WTC11 (cell line): ENCODE measurements at regions not wholly inside any gene's neighbourhood (a gene's known extent, or its start where the extent isn't known, plus 50 kb on each side); places are given as distances from the start of the nearest gene placed in this dataset.

Experiments used
- ATAC-seq: fragments of 200-7000 bp; cut with Tn5 transposase; 2 replicates; pipeline ENCODE4 v1.10.0; 2021; ENCODE audit warnings: mild to moderate bottlenecking, moderate library complexity
- CTCF ChIA-PET: fragments of 300-600 bp; sonication (Branson Sonifier 250); formaldehyde crosslinking; loops from one replicate; lab custom pipeline; 2021; ENCODE audit warnings: antibody characterized with exemption; lab: Charles Lee
- POLR2A ChIA-PET: fragments of 350-600 bp; sonication (Branson Sonifier 250); formaldehyde crosslinking; loops from one replicate; lab custom pipeline; 2021; ENCODE audit warnings: antibody characterized with exemption; lab: Charles Lee
- DNase-seq: peaks from one replicate; pipeline ENCODE4 v3.0.0; 2021; ENCODE audit warnings: low spot score
- H3K27ac Mint-ChIP-seq: 2 replicates; pipeline ENCODE4 v1.8.0; 2021; ENCODE audit warnings: mixed read lengths
- H3K27me3 Mint-ChIP-seq: 2 replicates; pipeline ENCODE4 v1.8.0; 2021; ENCODE audit warnings: low read depth, mild to moderate bottlenecking, moderate library complexity, mixed read lengths
- H3K36me3 Mint-ChIP-seq: 2 replicates; pipeline ENCODE4 v1.8.0; 2021; ENCODE audit warnings: mixed read lengths
- H3K4me1 Mint-ChIP-seq: 2 replicates; pipeline ENCODE4 v1.8.0; 2022; ENCODE audit warnings: mixed read lengths
- H3K4me3 Mint-ChIP-seq: 2 replicates; pipeline ENCODE4 v1.8.0; 2021; ENCODE audit warnings: mild to moderate bottlenecking, moderate library complexity, mixed read lengths
- H3K9me3 Mint-ChIP-seq: 2 replicates; pipeline ENCODE4 v1.8.0; 2021; ENCODE audit warnings: mixed read lengths
- AR ChIP-seq: fragments of 250-450 bp; sonication (Bioruptor Pico); IDR thresholded peaks from 2 replicates; pipeline ENCODE4 v1.9.0; 2021; ENCODE audit warnings: mild to moderate bottlenecking
- CREB1 ChIP-seq: sonication (generic); formaldehyde crosslinking; IDR thresholded peaks from 2 replicates; pipeline ENCODE4 v1.8.0; 2023; ENCODE audit warnings: mild to moderate bottlenecking, missing genetic modification reagents
- CREM ChIP-seq: sonication (generic); formaldehyde crosslinking; IDR thresholded peaks from 2 replicates; pipeline ENCODE4 v1.8.1; 2022; ENCODE audit warnings: mild to moderate bottlenecking, missing genetic modification reagents, moderate library complexity
- ESRRA ChIP-seq: sonication (generic); formaldehyde crosslinking; IDR thresholded peaks from 2 replicates; pipeline ENCODE4 v1.8.1; 2022; ENCODE audit warnings: mild to moderate bottlenecking, missing genetic modification reagents, borderline replicate concordance
- FOXJ3 ChIP-seq: sonication (generic); formaldehyde crosslinking; IDR thresholded peaks from 2 replicates; pipeline ENCODE4 v1.9.0; 2021; ENCODE audit warnings: missing genetic modification reagents, mild to moderate bottlenecking, borderline replicate concordance
- GTF2I ChIP-seq: fragments of 250-450 bp; sonication (Bioruptor Pico); conservative IDR thresholded peaks from 2 replicates; pipeline ENCODE4 v1.4.0; 2021; ENCODE audit warnings: mild to moderate bottlenecking
- HMGXB4 ChIP-seq: sonication (generic); formaldehyde crosslinking; IDR thresholded peaks from 2 replicates; pipeline ENCODE4 v1.8.1; 2023; ENCODE audit warnings: mild to moderate bottlenecking, moderate library complexity, missing genetic modification reagents
- MYBL2 ChIP-seq: sonication (generic); formaldehyde crosslinking; IDR thresholded peaks from 2 replicates; pipeline ENCODE4 v1.8.1; 2023; ENCODE audit warnings: mild to moderate bottlenecking, moderate library complexity, missing genetic modification reagents
- NR1H2 ChIP-seq: sonication (generic); formaldehyde crosslinking; IDR thresholded peaks from 2 replicates; pipeline ENCODE4 v1.9.0; 2021; ENCODE audit warnings: mild to moderate bottlenecking, moderate library complexity, missing genetic modification reagents
- PREB ChIP-seq: sonication (generic); formaldehyde crosslinking; IDR thresholded peaks from 2 replicates; pipeline ENCODE4 v1.8.1; 2022; ENCODE audit warnings: mild to moderate bottlenecking, missing genetic modification reagents, moderate library complexity, borderline replicate concordance
- PRRX2 ChIP-seq: fragments of 250-450 bp; sonication (Bioruptor Pico); IDR thresholded peaks from 2 replicates; pipeline ENCODE4 v1.8.0; 2021; ENCODE audit warnings: mild to moderate bottlenecking
- RORB ChIP-seq: fragments of 250-450 bp; sonication (Bioruptor Pico); IDR thresholded peaks from 2 replicates; pipeline ENCODE4 v1.9.0; 2021; ENCODE audit warnings: mild to moderate bottlenecking
- SMAD4 ChIP-seq: sonication (generic); formaldehyde crosslinking; IDR thresholded peaks from 2 replicates; pipeline ENCODE4 v1.8.0; 2022; ENCODE audit warnings: mild to moderate bottlenecking, missing genetic modification reagents
- TP53 ChIP-seq: sonication (generic); formaldehyde crosslinking; IDR thresholded peaks from 2 replicates; pipeline ENCODE4 v1.8.1; 2023; ENCODE audit warnings: mild to moderate bottlenecking, missing genetic modification reagents
- ZNF232 ChIP-seq: sonication (generic); formaldehyde crosslinking; IDR thresholded peaks from 2 replicates; pipeline ENCODE4 v1.8.0; 2022; ENCODE audit warnings: mild to moderate bottlenecking, missing genetic modification reagents
- ZNF416 ChIP-seq: fragments of 250-450 bp; sonication (Bioruptor Pico); IDR thresholded peaks from 2 replicates; pipeline ENCODE4 v1.9.0; 2021; ENCODE audit warnings: mild to moderate bottlenecking, inconsistent platforms
- ZNF423 ChIP-seq: fragments of 250-450 bp; sonication (Bioruptor Pico); IDR thresholded peaks from 2 replicates; pipeline ENCODE4 v2.1.2; 2022; ENCODE audit warnings: mild to moderate bottlenecking, moderate library complexity
- ZSCAN18 ChIP-seq: fragments of 250-450 bp; sonication (Bioruptor Pico); IDR thresholded peaks from 2 replicates; pipeline ENCODE4 v2.1.2; 2022; ENCODE audit warnings: mild to moderate bottlenecking, moderate library complexity
- TF ChIP-seq, protein P1 (sequence below): fragments of 250-450 bp; sonication (Bioruptor Pico); IDR thresholded peaks from 2 replicates; pipeline ENCODE4 v1.9.0; 2021; ENCODE audit warnings: mild to moderate bottlenecking
- TF ChIP-seq, protein P2 (sequence below): sonication (generic); formaldehyde crosslinking; IDR thresholded peaks from 2 replicates; pipeline ENCODE4 v1.8.0; 2023; ENCODE audit warnings: mild to moderate bottlenecking, missing genetic modification reagents

DNA sequence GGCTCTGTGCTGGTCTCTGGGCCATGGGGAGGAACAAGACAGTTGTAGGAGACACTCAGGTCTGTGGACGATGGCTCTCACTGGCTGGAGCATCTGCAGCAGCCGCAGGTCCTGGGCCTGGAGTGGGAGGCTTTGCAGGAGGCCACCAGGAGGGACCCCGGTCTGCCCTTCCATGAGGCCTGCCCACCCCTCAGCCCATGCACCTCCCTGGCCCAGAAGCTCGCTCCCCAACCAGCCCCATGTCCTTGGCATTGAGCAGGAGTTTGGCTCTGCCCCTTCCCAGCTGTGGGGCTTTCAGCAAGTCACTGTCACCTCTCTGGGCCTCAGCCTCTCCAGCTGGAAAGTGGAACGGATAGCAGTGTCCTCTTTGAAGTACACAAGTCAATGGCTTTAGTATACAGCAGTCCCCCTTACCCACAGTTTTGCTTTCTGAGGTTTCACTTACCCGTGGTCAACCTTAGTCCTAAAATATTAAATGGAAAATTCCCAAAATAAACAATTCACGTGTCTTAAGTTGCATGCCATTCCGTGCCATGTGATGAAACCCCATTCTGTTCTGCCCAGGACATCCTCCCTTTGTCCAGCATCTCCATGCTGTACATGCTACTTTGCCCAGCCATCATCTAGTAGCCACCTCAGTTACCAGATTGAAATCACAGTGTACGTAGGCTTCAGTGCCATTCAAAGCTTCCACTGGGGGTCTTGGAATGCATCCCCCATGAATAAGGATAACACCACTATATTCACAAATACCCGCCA, 104.0 kb downstream of the CPZ start:
- peaks cover 5% of the 10 kb centered on the region for H3K9me3 Mint-ChIP-seq
- TF ChIP-seq RORB (CRISPR knock-in tag): no peak
- TF ChIP-seq CREB1: no peak
- TF ChIP-seq MYBL2: no peak
- no peak overlapping the region for H3K4me3 Mint-ChIP-seq
- H3K4me1 Mint-ChIP-seq: 0 out of 2 replicates have a peak, but pooled peaks cover 3% of the 10 kb centered on the region
- no peak for ATAC-seq
- H3K36me3 Mint-ChIP-seq: no peaks in the 10 kb centered on the region
- no peak for DNase-seq
- POLR2A ChIA-PET: interaction anchor here (0.5 kb wide), 1 partner anchor 15 kb away, joined by 3 read pairs; no protein-coding TSS in a partner anchor
- H3K27ac Mint-ChIP-seq: no peak overlapping the region
- H3K27me3 Mint-ChIP-seq: no peaks in the 10 kb centered on the region; the same call in 1 of the 2 replicates
- CTCF ChIA-PET: no interaction called here

GRCh38 chr4:8695237-8696219, 103.0 kb downstream of the CPZ start:
- ChIA-PET POLR2A (no interaction called here), CTCF (no interaction called here)
- peaks cover 4% of the 10 kb centered on the region for H3K27me3 Mint-ChIP-seq
- peaks cover 5% of the 10 kb centered on the region for H3K9me3 Mint-ChIP-seq
- H3K36me3 Mint-ChIP-seq: no peaks in the 10 kb centered on the region
- no peak overlapping the region for H3K4me3 Mint-ChIP-seq
- 0 out of 2 replicates have a peak, but pooled peaks cover 3% of the 10 kb centered on the region for H3K4me1 Mint-ChIP-seq
- TF ChIP-seq PRRX2 (CRISPR knock-in tag) (no peak), SMAD4 (CRISPR knock-in tag) (no peak), ESRRA (CRISPR knock-in tag) (no peak), AR (CRISPR knock-in tag) (no peak), ZNF232 (CRISPR knock-in tag) (no peak), HMGXB4 (CRISPR knock-in tag) (no peak), PREB (CRISPR knock-in tag) (no peak), ZSCAN18 (no peak), GTF2I (no peak), NR1H2 (no peak), TP53 (CRISPR knock-in tag) (no peak), FOXJ3 (CRISPR knock-in tag) (no peak), ZNF416 (CRISPR knock-in tag) (no peak), ZNF423 (CRISPR knock-in tag) (no peak), CREM (CRISPR knock-in tag) (no peak)
- TF ChIP-seq, protein P1, sequence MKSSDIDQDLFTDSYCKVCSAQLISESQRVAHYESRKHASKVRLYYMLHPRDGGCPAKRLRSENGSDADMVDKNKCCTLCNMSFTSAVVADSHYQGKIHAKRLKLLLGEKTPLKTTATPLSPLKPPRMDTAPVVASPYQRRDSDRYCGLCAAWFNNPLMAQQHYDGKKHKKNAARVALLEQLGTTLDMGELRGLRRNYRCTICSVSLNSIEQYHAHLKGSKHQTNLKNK: no peak
- TF ChIP-seq, protein P2, sequence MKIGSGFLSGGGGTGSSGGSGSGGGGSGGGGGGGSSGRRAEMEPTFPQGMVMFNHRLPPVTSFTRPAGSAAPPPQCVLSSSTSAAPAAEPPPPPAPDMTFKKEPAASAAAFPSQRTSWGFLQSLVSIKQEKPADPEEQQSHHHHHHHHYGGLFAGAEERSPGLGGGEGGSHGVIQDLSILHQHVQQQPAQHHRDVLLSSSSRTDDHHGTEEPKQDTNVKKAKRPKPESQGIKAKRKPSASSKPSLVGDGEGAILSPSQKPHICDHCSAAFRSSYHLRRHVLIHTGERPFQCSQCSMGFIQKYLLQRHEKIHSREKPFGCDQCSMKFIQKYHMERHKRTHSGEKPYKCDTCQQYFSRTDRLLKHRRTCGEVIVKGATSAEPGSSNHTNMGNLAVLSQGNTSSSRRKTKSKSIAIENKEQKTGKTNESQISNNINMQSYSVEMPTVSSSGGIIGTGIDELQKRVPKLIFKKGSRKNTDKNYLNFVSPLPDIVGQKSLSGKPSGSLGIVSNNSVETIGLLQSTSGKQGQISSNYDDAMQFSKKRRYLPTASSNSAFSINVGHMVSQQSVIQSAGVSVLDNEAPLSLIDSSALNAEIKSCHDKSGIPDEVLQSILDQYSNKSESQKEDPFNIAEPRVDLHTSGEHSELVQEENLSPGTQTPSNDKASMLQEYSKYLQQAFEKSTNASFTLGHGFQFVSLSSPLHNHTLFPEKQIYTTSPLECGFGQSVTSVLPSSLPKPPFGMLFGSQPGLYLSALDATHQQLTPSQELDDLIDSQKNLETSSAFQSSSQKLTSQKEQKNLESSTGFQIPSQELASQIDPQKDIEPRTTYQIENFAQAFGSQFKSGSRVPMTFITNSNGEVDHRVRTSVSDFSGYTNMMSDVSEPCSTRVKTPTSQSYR (CRISPR knock-in tag): no peak
- DNase-seq: no peak
- ATAC-seq: no peak
- H3K27ac Mint-ChIP-seq: no peak overlapping the region; the same call in 1 of the 2 replicates
